Bronchial epithelial cell (primary cell): ENCODE measurements at regions not wholly inside any gene's neighbourhood (a gene's known extent, or its start where the extent isn't known, plus 50 kb on each side); places are given as distances from the start of the nearest gene placed in this dataset.
A peak's percentile ranks its signal among the peaks of the same experiment; 100 is the strongest.

Source experiments
- DNase-seq: peaks from one replicate; pipeline ENCODE4 v3.0.0-alpha.2; 2010; ENCODE audit warnings: low read depth
- FAIRE-seq: peaks from 2 replicates; lab custom pipeline; 2011; peaks lifted over from hg19 to GRCh38; lab: Jason Lieb, UNC
- H3K27me3 ChIP-seq: 2 replicates; pipeline ENCODE4 v1.5.1; 2011; ENCODE audit warnings: low read length; ENCODE audit not compliant: control insufficient read depth, insufficient read depth
- H3K36me3 ChIP-seq: 2 replicates; pipeline ENCODE4 v1.5.1; 2011; ENCODE audit warnings: low read length; ENCODE audit not compliant: control insufficient read depth, insufficient read depth
- H3K4me3 ChIP-seq: 2 replicates; pipeline ENCODE4 v1.5.1; 2011; ENCODE audit warnings: mild to moderate bottlenecking, low read depth, low read length, control low read depth
- CTCF ChIP-seq: IDR thresholded peaks from 2 replicates; pipeline ENCODE4 v1.5.1; 2011; ENCODE audit warnings: mild to moderate bottlenecking, moderate library complexity, low read length, control low read depth, inconsistent platforms; ENCODE audit not compliant: insufficient read depth, severe bottlenecking

GRCh38 chr2:71856773-71857525 is 290.7 kb downstream of the CYP26B1 start:
- H3K4me3 ChIP-seq: no peak overlapping the region
- DNase-seq (peak; percentile 9), FAIRE-seq (no peak)
- no peaks in the 10 kb centered on the region for H3K36me3 ChIP-seq
- no peak for TF ChIP-seq CTCF
- H3K27me3 ChIP-seq: peaks cover 8% of the 10 kb centered on the region

DNA sequence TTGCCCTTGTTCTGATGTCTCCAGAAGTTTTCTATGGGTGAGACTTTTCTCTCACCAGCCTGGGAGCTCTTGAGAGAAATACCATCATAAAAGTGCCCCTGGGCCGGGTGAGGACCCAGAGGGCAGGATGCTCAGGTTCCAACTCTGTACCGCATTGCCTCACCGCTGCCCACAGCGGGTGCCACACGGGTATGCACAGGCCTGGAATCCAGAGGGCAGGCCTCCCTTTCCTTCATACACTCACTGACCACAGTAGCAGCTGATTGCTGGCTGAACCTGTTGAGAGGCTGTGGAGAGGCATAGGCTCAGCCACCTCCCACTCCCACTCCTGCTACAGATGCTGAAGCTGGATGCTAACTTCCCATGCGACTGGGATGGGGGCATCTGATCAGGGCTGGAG is 293.8 kb downstream of the CYP26B1 start:
- peaks cover 8% of the 10 kb centered on the region for H3K27me3 ChIP-seq
- H3K4me3 ChIP-seq: no peak overlapping the region
- no peak for TF ChIP-seq CTCF
- no peaks in the 10 kb centered on the region for H3K36me3 ChIP-seq
- FAIRE-seq (no peak), DNase-seq (no peak)

DNA sequence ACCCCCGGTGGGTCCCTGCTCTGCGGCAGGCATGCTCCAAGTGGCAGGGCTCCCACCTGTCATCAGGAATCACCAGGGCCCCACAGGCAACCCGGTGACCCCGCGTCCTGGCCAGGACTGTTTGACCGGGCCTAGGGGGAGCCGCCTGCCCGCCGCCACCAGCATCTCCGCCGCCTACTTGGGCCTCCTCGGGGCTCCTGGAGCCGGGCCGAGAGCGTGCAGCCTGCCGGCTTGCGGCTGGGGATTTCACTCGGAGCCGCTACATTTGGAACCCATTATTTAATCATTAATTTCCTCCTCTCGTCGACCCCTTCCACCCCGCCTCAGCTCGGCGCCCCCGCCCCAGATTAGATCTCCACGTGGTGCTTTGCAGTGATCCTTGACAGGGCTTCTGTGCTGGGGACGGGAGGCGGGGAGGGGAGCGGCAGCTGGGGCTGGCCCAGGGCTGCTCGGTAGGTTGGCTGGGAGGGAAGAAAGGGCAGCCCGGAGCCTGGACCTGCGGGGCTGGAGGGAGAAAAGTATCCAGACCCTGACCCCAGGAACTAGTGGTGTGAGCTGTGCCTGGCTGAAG is 295.4 kb downstream of the CYP26B1 start:
- no peak overlapping the region for H3K4me3 ChIP-seq
- no peak for FAIRE-seq

GRCh38 chr2:71851094-71851750 is 296.4 kb downstream of the CYP26B1 start:
- Histone ChIP-seq H3K4me3 (no peak overlapping the region), H3K27me3 (peaks cover 8% of the 10 kb centered on the region), H3K36me3 (no peaks in the 10 kb centered on the region)
- TF ChIP-seq CTCF: no peak
- DNase-seq (no peak), FAIRE-seq (no peak)

More for the DNA sequence above, 295.4 kb downstream of the CYP26B1 start:
- no peak for DNase-seq
- H3K27me3 ChIP-seq: peaks cover 8% of the 10 kb centered on the region
- H3K36me3 ChIP-seq: no peaks in the 10 kb centered on the region
- no peak for TF ChIP-seq CTCF

- Histone ChIP-seq H3K4me3 (no peak overlapping the region), H3K36me3 (no peaks in the 10 kb centered on the region), H3K27me3 (peaks cover 8% of the 10 kb centered on the region)
- no peak for TF ChIP-seq CTCF
- FAIRE-seq (no peak), DNase-seq (no peak)
Measured at GRCh38 chr2:71850306-71850801, 297.3 kb downstream of the CYP26B1 start.
